HG03469 (cell line): ENCODE measurements at regions not wholly inside any gene's neighbourhood (a gene's known extent, or its start where the extent isn't known, plus 50 kb on each side); places are given as distances from the start of the nearest gene placed in this dataset.
"Not testable (repeated sequence)": the region's sequence is repeated elsewhere in the genome, so short reads cannot be mapped to it uniquely, and the experiment has no call there.

Source experiments
- ATAC-seq: cut with Tn5 transposase; IDR thresholded peaks from one replicate; pipeline ENCODE4 v1.9.1; 2021; ENCODE audit warnings: mild to moderate bottlenecking, moderate library complexity, moderate number of reproducible peaks; ENCODE audit not compliant: unreplicated experiment

- ATAC-seq = no peak
These were observed 132.7 kb upstream of the CADM1 start for GRCh38 chr11:115636753-115637527.

DNA sequence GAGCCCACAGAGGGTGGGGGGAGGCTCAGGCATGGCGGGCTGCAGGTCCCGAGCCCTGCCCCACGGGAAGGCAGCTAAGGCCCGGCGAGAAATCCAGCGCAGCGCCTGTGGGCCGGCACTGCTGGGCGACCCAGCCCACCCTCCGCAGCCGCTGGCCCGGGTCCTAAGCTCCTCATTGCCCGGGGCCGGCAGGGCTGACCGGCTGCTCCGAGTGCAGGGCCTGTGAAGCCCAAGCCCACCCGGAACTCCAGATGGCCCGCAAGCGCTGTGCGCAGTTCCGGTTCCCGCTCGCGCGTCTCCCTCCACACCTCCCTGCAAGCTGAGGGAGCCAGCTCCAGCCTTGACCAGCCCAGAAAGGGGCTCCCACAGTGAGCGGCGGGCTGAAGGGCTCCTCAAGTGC, 129.8 kb upstream of the CADM1 start:
- not testable (repeated sequence) for ATAC-seq

GRCh38 chr11:115632061-115632460, 127.8 kb upstream of the CADM1 start:
- ATAC-seq = no peak

DNA sequence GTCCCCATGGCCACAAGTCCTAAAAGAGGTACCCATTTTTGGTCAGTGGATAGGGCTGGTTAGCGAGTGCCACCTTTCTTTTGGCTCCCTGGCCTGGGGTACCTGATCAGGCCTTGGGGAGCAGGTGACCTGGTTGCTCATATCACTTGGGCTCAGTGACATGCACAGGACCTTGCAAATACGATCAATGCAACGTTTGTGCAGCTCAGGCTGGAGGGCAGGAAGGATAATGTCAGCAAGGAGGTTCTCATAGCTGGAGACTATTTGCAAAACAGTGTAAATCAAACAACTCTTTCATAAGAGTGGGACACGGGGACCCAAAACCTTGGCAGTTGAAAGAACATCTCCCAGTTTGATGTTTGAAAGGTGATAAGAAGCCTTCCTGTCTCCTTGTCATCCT, 127.4 kb upstream of the CADM1 start:
- ATAC-seq = no peak

- no peak for ATAC-seq
These were observed 126.0 kb upstream of the CADM1 start for GRCh38 chr11:115630214-115630613.

DNA sequence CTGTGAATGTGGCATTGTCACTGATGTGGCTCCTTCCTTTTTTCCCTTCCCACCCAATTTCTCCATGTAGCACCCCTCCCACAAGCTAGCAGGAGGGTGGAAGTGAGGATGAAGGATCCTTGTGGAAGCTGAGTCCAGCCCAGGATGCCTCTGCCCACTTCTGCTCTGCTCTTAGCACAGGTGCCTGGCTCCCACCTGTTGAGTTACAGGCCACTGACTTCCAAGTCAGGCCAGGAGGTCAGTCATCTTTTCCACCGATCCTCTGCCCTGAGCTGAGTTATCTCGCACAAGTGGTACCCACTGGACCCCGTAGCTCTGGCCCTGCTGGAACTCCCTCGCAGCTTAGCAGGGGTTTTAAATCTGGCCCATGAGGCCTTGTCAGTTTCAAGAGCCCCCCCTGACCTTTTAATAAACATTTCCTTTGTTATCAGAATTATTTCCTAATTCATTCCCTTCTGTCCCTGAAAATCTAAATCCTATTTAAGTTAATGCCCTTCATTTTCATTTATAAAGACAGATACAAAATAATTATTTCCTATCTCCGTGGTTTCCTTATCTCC, 125.3 kb upstream of the CADM1 start:
- ATAC-seq = no peak

DNA sequence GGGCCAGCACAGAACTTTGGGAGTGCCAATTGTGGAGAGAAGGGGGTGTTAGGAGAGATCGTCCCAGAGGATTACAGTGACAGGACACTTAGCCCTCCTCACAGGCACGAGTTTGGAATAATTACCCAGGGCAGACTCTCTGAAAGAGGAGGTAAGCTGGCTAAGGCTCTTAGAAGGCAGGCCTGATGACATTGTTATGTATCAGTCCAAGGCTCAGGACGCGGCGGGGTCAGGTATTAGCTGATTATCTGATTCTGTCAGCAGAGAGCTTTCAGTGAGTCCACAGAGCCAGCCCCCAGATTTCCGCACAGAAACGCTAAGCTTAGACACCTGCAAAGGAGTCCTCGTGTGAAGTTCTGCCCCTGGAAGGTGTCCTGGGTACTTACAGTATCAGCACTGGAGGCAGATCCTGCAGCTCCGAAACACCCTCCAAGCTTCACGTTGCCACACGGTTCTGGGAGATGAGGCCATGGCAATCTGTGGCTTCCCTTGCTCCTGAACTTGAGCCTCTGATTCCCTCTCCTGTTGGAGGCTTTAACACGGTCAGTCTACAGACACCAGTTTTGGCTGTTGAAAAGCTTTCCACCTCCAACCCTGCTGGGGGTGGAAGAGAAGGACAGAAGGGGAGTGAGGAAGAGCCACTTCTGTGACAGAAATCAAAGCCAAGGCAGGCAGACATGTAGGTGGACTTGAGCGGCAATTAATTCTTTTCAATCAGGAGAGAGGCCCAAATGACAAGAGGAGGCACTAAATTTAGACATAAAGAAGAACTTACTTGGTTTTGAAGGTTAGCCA, 123.6 kb upstream of the CADM1 start:
- ATAC-seq = no peak

DNA sequence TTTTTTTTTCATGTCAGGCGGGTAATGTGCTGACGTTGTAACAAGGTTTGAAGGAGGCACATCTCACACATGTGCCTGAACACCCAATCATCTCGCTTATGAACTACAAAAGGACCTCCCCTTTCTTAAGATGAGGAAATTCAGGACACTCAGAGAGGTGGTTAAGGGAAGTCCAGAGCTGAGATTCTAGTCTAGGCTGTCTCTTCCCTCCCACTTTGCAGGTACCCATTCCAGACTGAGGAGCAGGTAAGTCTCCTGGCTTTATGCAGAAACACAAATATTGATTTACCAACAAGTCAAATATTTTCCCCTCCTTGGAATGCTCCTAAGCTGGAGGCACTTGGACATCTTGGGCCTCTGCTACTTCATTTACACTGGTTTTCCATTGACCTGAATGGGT, 122.9 kb upstream of the CADM1 start:
- ATAC-seq = no peak

DNA sequence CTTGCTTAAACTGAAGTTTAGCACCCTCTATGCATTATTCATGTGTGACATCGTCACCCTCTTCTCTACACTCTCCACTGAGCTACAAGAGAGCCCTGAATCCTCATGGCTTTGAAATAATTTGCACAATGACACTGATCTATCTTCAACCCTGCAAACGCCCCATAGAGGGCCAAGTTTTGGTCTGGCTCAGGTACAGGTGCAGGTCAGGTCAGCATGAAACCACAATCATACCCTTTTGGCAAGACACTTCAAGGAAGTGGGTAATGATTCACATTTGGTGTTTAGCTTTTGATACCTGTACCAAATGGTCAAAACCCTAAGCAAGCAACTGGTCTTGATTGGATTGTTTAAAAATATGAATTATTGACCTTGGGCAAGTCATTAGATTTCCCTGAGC, 122.2 kb upstream of the CADM1 start:
- ATAC-seq = no peak

GRCh38 chr11:115625502-115625901, 121.3 kb upstream of the CADM1 start:
- ATAC-seq = no peak

DNA sequence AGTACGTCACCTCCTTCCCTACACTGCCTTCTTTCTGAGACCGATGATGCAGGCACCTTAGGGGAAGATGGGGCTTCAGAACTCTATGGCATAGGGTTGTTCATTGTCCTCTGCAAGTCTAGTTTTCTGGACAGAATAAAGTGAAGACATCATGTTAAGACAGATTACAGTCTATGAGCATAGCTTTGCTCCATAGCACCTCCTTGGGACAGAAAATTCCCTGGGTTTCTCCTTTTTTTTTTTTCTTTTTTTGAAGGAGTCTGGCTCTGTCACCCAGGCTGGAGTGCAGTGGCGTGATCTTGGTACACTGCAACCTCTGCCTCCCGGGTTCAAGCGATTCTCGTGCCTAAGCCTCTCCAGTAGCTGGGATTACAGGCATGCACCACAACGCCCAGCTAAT, 119.8 kb upstream of the CADM1 start:
- ATAC-seq = no peak

DNA sequence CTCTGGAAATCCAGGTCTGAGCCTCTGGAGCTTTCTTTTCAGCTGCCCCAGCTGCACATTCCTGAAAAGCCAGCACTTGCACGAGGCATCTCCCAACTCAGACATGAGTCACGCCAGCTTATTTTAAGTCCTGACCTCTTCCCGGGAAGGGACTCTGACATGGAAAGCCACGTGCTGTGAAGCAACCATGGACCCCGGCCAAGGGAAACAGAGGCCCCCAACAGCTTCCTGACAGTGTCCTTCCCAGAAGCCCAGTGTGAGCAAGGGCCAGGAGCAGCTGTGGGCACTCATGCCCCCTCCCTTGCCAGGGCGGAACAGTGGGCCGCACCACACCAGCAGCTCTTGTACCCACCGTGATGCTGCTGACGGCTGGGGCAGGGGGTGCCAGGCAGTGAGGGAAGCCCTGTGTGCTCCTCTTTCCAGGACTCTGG, 118.8 kb upstream of the CADM1 start:
- ATAC-seq = no peak

DNA sequence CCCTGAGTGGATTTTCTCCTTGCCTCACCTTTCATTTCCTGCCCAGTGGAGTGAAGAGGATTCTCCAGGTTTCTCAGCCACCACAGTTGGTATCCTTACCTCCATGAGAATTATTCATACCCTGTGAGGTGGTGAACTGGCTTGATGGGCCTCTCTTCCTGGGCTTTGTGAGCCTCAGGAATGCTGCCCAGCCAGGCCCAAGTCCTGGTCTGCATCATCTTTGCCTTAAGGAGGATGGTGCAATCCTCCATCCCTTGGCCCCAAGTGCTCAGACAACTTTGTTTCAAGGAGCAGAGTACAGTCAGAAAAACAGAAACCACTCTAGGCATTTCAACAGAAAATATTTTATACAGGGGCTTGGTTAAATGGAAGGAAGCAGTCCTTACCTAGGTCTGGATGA, 114.2 kb upstream of the CADM1 start:
- ATAC-seq = no peak

DNA sequence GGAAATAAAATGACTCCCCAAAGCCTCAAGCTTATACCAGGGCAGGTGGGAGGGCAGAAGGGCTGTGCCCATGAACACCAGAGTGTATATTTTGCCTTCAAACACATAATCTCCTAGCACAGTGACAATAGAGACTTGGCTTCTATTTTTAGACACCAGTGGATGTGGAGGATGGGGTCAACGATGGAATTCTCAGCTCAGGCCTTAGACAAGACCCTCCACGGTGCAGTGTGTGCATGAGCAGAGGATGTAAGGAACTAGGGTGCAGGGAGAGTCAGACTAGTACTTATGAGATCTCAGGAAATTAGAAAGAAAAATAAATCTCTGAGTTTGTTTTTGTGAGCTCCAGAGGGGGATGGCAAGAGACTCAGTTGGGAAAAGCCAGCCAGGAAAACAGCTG, 113.6 kb upstream of the CADM1 start:
- no peak for ATAC-seq

DNA sequence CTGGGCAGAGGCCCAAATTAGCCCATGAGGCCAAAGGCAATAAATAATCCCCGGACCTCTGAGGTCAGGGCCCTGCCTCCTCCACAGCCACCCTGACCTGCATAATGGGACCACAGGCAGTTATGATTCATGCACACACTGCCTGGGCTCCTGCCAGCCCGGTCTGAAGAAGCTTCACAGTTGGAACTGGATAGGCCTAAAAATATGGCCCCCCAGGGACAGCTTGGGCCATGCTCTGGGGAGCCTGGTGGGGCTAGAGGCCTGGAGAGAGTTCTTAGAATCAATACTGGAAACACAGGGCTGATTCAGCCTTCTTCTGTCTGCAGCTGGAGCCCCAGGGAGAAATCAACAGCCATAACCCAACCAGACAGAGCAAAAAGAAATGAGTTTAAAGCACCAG, 112.8 kb upstream of the CADM1 start:
- no peak for ATAC-seq

- ATAC-seq = no peak
These were observed 109.9 kb upstream of the CADM1 start for GRCh38 chr11:115613986-115614632.

DNA sequence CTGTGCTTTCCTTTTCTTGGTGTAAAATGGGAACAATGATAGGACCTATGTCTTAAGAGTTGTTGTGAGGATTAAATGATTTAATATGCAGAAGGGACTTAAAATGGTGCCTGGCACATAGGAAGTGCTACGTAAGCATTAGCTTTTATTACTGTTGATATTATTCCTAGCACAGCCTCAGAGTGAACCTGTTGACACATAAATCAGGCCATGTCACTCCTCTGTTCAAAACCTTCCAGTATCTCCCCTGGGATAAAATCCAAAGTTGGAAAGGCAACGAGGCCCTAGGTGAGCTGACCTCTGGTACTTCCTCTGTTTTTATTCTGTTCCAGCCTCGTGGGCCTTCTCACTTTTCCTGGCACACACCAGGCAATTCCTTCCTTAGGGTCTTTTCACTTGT, 108.8 kb upstream of the CADM1 start:
- no peak for ATAC-seq

- ATAC-seq = no peak
These were observed 108.0 kb upstream of the CADM1 start for GRCh38 chr11:115612046-115612730.

- ATAC-seq = no peak
These were observed 107.1 kb upstream of the CADM1 start for GRCh38 chr11:115611343-115611742.

DNA sequence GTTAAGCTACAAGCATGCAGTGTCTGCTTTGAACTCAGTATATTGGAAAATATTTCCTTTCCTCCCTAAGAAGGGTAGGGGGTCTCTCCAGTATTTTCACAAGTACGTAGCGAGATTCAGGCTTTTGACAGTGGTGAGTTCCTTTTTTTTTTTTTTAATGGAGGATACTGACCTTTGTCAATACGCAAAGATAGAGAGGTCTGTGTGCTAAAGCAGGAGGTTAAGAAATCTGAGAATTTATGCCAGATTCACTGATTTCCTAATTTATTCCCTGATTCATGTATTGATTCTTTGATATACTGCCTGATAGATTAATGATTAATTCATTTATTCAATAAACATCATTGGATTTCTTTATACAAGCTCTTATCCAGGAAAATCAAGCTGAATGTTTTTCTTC, 106.7 kb upstream of the CADM1 start:
- no peak for ATAC-seq

- not testable (repeated sequence) for ATAC-seq
These were observed 106.0 kb upstream of the CADM1 start for GRCh38 chr11:115610234-115610633.
